ENCODE measurements at regions not wholly inside any gene's neighbourhood (a gene's known extent, or its start where the extent isn't known, plus 50 kb on each side); places are given as distances from the start of the nearest gene placed in this dataset.
"Not testable (repeated sequence)": the region's sequence is repeated elsewhere in the genome, so short reads cannot be mapped to it uniquely, and the experiment has no call there.

- no peak for ATAC-seq
- CTCF ChIA-PET, result interaction anchor here (2.9 kb wide), 1 partner anchor 31 kb away, joined by 18 read pairs; no protein-coding TSS in a partner anchor
- intact Hi-C loops (cut with micrococcal nuclease), result no loop called here
- DNase-seq, result no peak
- TF ChIP-seq CTCF (IDR thresholded peaks at IDR 0.05), result no peak
- Mint-ChIP-seq H3K9me3 (peaks cover 2% of the 10 kb centered on the region), H3K27me3 (no peaks in the 10 kb centered on the region), H3K27ac (no peak overlapping the region), H3K4me1 (ENCODE audit: low read depth) (no peaks in the 10 kb centered on the region), H3K36me3 (ENCODE audit: low read depth) (no peaks in the 10 kb centered on the region), H3K4me3 (no peak overlapping the region)
- POLR2A ChIA-PET, result no interaction called here
Measured at GRCh38 chr2:102871707-102872106, 109.9 kb downstream of the TMEM182 start.

- no peak for TF ChIP-seq CTCF (IDR thresholded peaks at IDR 0.05)
- Mint-ChIP-seq H3K9me3 (peaks cover 7% of the 10 kb centered on the region), H3K36me3 (ENCODE audit: low read depth) (no peaks in the 10 kb centered on the region), H3K4me3 (no peak overlapping the region), H3K4me1 (ENCODE audit: low read depth) (no peaks in the 10 kb centered on the region), H3K27me3 (no peaks in the 10 kb centered on the region), H3K27ac (no peak overlapping the region)
- ChIA-PET POLR2A (no interaction called here), CTCF (interaction anchor here (2.9 kb wide), 1 partner anchor 32 kb away, joined by 18 read pairs; no protein-coding TSS in a partner anchor)
- ATAC-seq (no peak), DNase-seq (no peak)
- intact Hi-C loops (cut with micrococcal nuclease), result no loop called here
Measured at GRCh38 chr2:102872388-102872787, 110.6 kb downstream of the TMEM182 start.

DNA sequence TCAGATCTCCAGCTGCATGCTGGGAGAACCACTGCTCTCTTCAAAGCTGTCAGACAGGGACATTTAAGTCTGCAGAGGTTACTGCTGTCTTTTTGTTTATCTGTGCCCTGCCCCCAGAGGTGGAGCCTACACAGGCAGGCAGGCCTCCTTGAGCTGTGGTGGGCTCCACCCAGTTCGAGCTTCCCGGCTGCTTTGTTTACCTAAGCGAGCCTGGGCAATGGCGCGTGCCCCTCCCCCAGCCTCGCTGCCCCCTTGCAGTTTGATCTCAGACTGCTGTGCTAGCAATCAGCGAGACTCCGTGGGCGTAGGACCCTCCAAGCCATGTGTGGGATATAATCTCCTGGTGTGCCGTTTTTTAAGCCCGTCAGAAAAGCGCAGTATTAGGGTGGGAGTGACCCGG, 117.7 kb downstream of the TMEM182 start:
- CTCF ChIA-PET, result not testable (repeated sequence)

GRCh38 chr2:102880731-102881130, 118.9 kb downstream of the TMEM182 start:
- no peaks in the 10 kb centered on the region for H3K4me1 Mint-ChIP-seq (ENCODE audit: low read depth)
- no peak for ATAC-seq
- H3K9me3 Mint-ChIP-seq, result peaks cover 5% of the 10 kb centered on the region
- no peaks in the 10 kb centered on the region for H3K27me3 Mint-ChIP-seq
- CTCF ChIA-PET, result interaction anchor here (1.4 kb wide), 1 partner anchor 41 kb away, joined by 4 read pairs; no protein-coding TSS in a partner anchor
- intact Hi-C loops (cut with micrococcal nuclease), result no loop called here
- DNase-seq, result no peak
- H3K27ac Mint-ChIP-seq, result no peak overlapping the region
- H3K4me3 Mint-ChIP-seq, result no peak overlapping the region
- POLR2A ChIA-PET, result no interaction called here
- no peaks in the 10 kb centered on the region for H3K36me3 Mint-ChIP-seq (ENCODE audit: low read depth)
- TF ChIP-seq CTCF (IDR thresholded peaks at IDR 0.05), result no peak

More for the DNA sequence above, 117.7 kb downstream of the TMEM182 start:
- H3K27ac Mint-ChIP-seq; intact Hi-C loops (cut with micrococcal nuclease); H3K9me3 Mint-ChIP-seq; DNase-seq; H3K4me3 Mint-ChIP-seq; H3K27me3 Mint-ChIP-seq; POLR2A ChIA-PET; H3K36me3 Mint-ChIP-seq (ENCODE audit: low read depth); H3K4me1 Mint-ChIP-seq (ENCODE audit: low read depth); ATAC-seq: not testable (repeated sequence)

DNA sequence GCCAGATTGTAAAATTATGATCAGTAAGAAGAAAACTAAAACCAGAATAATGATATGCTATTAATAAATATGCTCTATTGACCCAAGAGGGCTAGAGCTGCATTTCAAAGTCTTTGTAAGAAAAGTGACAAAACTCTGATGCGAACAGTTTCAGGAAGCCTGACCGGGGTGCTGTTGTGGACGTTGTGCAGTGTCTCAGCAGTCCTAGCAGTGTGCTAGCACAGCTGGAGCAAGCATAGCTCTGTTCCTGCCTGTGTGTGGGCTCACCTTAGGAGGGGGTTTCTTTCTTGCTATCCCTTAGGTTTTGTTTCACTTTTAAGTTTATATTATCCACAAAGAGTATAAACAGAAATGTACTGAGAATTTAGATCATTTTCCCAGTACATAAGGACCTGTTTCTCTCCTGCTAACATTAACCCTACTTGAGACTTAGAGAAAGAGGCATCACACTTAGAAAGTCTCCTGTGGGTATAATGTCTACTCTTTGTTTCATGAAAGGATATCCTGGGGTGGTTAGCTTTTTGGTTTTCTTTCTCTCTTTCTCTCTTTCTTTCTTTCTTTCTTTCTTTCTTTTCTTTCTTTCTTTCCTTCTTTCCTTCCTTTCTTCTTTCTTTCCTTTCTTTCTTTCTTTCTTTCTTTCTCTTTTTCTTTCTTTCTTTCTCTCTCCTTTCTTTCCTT, 124.5 kb downstream of the TMEM182 start:
- CTCF ChIA-PET, result no interaction called here
- TF ChIP-seq CTCF (IDR thresholded peaks at IDR 0.05), result no peak
- H3K27me3 Mint-ChIP-seq, result peaks cover 2% of the 10 kb centered on the region
- no peak overlapping the region for H3K4me3 Mint-ChIP-seq
- H3K4me1 Mint-ChIP-seq (ENCODE audit: low read depth), result no peaks in the 10 kb centered on the region
- no peak overlapping the region for H3K27ac Mint-ChIP-seq
- POLR2A ChIA-PET, result no interaction called here
- intact Hi-C loops (cut with micrococcal nuclease), result no loop called here
- H3K36me3 Mint-ChIP-seq (ENCODE audit: low read depth), result no peaks in the 10 kb centered on the region
- no peak for DNase-seq
- no peak for ATAC-seq
- no peaks in the 10 kb centered on the region for H3K9me3 Mint-ChIP-seq
